HG03439 (cell line): ENCODE measurements at regions not wholly inside any gene's neighbourhood (a gene's known extent, or its start where the extent isn't known, plus 50 kb on each side); places are given as distances from the start of the nearest gene placed in this dataset.

Source experiments
- ATAC-seq: cut with Tn5 transposase; IDR thresholded peaks from one replicate; pipeline ENCODE4 v1.9.1; 2021; ENCODE audit warnings: mild to moderate bottlenecking, moderate library complexity; ENCODE audit not compliant: unreplicated experiment

DNA sequence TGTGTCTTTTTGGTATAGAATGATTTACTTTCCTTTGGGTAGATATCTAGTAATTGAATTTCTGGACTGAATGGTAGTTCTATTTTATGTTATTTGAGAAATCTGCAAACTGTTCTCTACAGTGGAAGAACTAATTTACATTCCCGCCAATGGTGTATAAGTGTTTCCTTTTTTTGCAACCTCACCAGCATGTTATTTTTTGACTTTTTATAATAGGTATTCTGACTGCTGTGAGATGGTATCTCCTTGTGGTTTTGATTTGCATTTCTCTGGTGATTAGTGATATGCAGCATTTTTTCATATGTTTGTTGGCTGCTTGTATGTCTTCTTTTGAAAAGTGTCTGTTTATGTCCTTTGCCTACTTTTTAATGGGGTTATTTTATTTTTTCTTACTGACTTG is 607.2 kb downstream of the OTOL1 start:
- ATAC-seq, result no peak

DNA sequence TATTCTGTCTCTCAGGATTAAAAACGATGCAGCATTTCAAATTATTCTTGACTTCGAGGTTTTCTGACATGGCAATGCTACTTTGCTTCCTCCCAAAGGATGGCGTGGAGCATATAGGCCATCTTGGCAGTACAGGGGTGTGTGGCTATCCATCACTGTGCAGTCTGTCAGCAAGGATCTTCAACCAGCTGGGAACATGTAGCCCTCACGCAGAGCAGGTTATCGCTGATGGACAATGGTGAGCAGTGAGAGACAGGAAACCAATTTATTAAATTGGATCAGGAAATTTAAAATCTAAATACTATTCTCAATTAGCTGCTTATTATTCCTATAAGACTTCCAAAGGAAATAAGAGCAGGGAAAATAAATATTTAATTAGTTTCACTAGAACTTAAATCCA is 615.3 kb downstream of the OTOL1 start:
- ATAC-seq, result no peak

DNA sequence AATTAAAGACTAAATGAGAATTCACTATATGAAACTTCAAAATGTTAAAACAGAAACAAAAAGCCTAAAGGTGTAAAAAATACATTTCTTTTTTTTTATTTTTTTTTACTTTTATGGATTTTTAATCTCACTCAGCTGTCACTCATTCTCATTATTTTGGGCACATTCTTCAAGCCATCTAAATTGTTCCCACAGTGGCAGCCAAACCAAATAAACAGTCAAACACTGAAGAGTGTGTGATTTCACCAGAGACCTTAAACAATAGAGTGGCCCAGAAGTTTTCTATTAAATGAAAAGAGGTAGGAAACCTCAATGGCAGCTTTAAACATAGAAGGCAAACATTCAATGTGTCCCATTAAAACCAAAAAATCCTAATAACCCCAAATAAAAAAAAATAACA is 616.1 kb downstream of the OTOL1 start:
- no peak for ATAC-seq

DNA sequence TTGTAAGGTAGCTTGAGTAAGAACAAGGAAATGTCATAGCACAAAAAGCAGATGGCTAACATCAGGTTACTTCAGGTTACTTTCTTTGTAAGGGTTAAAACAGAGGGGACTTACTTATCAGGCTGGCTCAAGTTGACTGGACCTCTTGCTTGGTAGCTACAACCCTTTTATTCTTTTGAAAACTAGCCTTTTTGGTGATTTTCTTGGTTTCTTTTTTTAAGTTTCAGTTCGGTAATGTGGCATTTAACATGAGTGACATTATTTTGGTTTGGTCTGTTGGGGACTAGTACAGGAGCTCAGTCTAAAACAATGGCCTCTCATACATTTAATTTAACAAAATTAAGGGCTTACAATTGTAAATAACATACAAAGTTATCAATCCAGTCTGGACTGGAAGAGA is 621.4 kb downstream of the OTOL1 start:
- no peak for ATAC-seq

DNA sequence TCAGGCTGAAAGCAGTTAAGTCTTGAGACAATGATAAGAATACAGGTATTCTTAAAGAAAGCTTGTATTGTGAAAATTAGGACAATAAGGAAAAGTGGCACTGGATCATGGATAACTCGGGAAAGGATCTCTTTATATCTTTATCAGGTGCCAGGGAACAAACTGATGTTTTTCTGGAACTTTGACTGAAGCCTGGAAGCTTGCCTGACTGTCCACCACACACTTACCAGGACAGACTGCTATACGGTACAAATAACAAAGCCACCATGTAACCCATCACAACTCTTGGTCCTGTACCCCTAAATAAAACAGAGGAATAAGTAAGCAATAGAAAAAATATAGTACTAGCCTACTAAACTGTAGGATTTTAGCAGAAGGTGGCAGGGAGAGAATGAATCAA is 623.0 kb downstream of the OTOL1 start:
- ATAC-seq, result no peak

DNA sequence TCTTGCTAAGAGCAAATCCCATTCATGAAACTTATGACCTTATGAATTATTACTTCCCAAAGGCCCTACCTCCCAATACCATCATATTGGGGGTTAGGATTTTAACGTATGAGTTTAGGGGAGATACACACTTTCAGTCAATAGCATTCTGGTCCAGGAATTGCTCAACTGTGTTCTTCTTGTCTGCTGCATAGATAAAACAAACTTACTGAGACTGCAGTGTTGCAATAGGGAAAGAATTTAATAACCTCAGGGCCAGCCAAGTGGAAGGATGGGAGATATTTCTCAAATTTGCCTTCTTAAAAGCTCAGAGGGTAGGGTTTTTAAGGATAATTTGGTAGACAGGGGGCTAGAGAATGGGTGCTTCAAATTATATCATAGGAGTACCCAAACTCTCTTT is 625.8 kb downstream of the OTOL1 start:
- no peak for ATAC-seq

DNA sequence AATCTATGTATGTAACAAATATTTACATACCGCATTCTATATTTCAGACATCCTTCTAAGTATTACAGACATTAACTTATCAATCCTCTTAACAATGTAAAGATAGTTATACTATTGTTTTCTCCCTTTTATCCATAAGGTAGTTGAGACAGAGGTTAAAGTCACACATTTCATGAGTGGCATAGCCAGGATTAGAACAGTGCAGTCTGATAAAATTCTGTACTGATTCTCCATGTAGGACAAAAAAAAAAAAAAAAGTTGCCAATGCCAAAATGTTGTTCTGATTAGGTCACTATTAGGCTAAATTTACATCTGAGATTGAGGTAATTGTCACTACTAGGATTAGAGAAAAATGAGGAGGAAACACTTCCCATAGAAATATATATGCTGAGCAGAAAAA is 629.2 kb downstream of the OTOL1 start:
- no peak for ATAC-seq

DNA sequence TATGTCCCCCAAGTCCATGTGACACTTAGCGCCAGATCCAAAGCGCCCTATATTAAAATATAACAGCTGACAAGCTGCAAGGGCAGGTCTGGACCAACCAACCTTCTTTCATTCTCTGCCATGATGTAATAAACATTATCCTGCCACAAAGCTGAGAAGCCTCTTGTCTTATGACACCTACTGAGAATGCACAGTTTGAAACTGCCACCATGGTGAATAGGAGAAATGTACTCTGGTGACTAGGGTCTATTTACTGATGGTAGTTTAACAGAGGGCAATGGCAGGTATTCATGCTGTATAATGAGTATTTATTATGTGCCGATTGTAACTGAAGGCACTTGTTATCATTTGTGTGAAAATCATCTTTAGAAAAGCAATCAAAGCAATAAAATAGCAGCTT is 634.0 kb downstream of the OTOL1 start:
- no peak for ATAC-seq

DNA sequence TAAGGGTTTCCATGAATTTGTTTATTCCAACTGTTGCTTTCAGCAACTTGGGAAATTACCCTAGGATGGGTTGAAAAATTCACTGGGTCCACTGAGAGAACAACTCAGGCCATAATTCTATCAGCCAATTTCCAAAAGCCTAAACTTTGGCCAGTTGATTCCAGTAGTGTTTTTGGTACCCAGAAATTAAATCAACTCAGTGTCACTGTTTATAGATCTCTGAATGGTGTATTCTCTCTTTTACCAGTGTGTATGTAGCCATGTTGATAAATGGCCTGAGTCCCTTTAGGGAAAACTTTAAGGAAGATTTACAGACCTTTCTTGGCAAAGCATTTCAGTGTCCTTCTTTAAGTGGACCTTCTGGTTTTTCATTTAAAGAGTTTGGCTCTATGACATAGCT is 636.4 kb downstream of the OTOL1 start:
- ATAC-seq, result no peak

DNA sequence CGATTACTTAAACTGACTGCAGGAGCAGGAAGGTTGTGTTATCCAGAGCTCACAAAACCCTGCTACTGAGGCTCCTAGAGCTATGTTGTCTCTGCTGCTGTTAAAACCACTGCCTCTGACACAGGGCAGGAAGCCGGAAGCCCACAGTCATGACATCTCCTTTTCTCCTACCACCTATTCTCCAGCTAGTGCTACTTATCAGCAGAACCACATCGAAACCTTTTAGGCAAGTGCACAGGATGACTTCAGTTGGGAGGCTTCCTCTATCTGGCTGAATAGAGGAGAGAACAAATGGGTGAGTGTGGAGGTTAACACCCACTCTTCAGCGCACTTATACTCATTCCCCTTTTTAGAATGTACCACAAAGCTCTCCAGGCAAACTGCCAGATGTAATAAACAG is 638.0 kb downstream of the OTOL1 start:
- ATAC-seq, result no peak

DNA sequence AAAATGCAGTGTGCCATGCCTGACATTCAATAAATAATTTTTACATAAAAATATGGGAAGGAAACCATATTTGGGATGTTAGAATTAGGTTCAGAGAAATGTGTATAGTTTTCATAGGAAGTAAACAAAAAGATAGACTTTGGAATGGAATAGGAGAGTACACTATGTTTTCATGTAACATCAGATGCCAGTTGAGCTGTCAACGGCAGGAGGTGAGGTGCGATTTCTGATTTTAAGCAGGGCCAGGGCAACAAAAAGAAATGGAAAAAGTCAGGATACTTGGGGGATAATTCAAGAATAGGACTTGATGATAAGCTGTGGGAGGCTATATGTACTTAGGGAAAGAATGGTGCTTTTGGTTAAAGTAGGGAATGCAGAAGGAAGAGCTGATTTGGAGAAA is 639.5 kb downstream of the OTOL1 start:
- no peak for ATAC-seq

DNA sequence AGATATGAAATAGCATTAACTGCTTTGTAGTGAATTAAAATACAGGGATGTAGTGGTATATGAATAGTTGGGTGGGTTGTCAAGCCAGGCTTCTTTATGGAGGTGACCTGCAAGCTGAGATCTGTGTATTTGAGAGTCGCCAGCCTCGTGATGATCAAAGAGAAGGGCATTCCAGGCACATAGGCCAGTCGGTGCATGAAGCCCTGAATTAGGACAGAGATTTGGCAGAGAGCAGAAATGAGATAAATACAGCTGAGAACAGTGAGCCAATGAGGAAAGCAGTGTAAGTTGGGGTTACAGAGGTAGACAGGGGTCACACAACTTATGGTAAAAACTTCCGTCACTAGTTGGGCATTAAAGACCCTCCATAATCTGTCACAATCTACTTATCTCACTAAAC is 641.9 kb downstream of the OTOL1 start:
- ATAC-seq, result no peak

DNA sequence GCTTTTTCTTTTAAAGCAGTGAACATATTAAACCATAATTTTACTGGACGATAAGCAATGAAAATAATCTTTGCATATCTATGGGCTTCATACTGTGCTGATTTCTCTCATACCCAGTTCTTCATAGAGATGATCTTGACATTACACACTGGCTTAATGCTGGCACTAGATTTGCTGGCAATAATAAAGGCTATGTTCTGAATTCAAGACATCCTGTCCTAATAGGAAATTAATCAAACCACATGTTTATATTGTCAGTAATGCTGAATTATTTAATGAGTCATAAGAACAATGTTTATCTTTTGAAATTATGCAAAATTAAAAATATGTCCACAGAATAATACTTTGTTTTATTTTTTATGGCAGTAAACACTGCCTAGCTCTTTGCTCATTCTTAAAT is 643.2 kb downstream of the OTOL1 start:
- no peak for ATAC-seq

DNA sequence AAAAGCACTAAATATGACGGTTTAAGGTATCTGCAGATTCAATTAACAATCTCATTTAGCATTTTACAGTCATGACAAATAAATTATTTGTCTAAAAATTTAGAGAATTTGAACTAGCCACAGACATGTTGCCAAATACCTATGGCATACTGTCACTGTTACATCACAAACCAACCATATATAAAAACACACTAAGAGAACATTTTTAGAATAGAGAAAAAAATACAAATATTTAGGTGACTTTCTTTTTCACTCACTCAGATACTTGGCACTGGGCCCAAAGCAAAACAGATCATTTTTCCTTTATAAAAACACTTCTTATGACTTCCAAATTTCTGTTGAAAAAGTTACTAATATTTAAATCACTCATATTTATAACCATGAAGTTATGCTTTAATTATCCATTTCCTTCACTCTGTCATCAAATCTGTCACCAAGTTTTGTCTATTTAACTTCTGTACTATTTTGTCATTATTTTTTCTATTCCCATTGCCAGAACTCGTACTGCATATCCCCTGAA is 644.7 kb downstream of the OTOL1 start:
- ATAC-seq, result no peak

DNA sequence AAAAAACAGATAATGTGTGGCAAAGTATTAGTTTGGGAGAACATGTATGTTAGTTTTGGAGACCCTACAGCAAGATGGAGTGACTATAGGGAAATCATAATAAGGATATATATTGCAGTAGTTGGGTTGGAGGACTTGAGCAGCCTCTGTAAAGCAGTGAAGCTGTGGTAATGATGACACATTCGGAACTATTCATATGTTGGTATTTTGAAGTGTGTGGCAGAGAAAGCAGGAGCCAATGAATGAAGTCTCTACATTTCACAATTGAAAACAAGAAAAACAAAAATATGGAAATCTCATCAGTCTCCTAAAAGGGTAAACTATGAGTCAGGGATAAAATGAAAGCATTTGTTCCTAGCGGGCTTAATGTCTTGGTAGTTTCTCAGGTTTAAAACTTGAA is 645.9 kb downstream of the OTOL1 start:
- no peak for ATAC-seq

DNA sequence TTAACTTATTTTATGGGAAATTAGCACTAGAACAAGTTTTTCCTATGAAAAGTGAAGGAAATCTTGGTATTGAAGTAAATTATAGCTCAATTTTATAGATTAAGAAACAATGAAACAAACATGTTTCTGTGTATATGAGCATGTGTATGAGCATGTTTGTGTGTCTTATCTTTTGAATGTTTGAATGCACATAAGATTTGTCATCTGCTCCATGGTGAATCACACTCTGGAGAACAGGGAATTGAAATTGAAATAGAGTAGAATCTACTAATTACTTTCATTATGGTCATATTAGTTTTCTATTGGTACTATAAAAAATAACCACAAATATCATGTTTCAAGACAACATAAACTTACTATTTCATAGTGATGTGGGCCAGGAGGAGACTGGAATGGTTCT is 646.6 kb downstream of the OTOL1 start:
- no peak for ATAC-seq

DNA sequence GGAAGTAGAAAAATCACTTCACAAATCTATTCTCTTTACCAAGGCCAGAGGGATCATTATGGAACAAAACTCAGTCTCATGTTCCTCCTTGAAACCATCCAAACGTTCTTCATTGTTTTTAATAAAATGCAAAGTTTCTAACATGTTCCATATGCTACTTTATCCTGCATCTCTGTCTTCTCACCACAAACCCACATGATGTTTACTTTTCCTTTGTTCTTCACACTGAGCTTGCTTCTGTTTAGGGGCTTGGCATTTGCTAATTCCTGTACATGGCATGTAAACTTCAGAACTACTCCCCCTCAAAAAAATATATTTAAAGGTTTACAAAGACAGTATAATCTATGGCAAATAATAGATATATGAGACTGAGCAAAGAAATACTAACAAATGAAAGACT is 651.4 kb downstream of the OTOL1 start:
- ATAC-seq, result no peak

DNA sequence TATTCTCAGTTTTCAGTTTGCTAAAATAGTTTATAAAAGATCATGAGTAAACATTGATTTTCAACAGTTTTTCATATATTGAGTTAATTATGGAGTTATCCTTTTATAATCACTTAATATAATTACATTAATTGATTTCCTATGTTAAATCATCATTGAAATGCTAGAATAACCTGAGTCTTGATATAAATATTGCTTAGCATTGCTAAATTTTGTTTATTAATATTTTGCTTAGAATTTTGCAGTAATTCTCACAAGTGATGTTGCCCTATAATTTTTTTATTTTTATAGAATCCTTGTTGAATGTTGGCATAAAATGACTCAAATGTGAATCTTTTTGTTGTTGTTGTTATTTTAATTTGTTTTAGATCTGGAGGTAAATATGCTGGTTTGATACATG is 654.2 kb downstream of the OTOL1 start:
- ATAC-seq, result no peak

DNA sequence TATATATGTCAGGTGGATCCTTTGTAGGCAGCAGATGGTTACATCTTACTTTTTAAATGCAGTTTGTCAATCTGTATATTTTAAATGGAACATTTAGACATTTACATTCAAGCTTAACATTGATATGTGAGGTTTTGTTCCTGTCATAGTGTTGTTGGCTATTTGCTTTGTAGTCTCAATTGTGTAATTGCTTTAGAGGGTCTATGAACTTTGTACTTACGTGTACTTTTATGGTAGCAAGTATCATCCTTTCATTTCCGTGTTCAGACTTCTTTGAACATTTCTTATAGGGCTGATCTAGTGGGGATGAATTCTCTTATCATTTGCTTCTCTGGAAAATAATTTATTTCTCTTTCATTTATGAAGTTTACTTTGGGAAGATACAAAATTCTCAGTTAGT is 656.0 kb downstream of the OTOL1 start:
- ATAC-seq, result no peak

DNA sequence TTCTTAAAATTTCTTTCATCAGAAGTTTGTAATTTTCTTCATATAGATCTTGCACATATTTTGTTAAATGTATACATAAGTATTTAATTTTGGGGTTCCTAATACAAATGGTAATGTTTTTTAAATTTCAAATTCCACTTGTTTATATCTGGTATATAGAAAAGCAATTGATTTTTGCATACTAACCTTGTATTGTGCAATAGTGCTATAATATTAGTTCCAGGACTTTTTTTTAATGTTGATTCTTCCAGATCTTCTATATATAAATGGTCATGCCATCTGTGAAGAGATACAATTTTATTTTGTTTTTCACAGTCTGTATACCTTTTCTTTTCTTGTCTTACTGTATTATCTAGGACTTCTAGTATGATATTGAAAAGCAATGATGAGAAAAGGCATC is 665.0 kb downstream of the OTOL1 start:
- no peak for ATAC-seq

DNA sequence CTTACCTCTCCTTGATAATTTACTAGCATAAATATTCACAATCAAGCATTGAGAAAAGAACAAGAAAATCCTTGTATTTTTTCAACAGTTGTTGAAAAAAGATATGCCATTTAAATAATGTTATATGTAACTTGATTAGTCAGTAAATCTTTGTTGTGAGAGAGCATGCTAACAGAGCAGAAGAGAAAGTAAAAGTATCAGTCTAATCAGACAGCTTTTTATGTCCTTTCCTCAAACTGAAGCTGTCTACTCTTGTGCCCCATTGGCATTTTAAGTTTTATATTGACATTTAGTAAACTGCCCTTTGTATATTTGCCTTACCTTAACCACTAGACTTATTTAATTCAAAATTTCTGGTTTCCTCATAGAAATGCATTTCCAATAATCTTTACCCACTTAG is 668.7 kb downstream of the OTOL1 start:
- no peak for ATAC-seq

DNA sequence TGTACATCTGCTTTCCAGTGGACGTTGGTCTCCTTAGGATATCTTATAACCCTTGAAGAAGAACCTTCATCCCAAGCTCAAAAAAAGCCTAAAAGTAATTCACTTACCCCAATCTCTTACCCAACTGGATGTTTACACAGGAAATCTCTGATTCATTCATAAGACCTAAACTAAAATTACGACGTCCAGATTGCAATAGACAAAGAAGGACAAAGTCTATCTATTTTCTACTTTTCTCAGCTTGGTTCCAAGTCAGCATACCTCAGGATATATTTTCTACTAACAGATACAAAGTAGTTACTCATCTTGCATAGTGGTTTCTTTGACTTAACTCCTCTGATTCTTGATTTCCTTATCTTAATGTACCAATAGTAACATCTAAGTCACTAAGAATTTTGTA is 669.9 kb downstream of the OTOL1 start:
- no peak for ATAC-seq

DNA sequence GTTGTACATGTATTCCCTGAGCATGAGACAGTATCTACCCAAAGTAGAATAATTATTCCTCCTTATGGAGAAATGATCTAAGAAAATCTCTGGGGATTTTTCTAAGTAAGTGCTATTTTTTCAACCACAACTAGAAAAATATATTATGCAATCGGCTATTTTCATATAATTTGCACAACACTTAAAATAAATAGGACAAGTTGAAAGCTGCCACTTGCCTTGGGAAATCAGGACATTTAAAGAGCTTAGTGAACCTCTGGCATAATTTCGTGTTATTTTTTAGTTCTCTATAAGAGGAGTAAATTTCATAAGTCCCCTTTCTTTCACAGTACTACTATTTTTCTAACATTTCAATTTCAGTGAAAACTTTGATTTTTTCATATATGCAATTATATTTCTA is 672.1 kb downstream of the OTOL1 start:
- no peak for ATAC-seq

DNA sequence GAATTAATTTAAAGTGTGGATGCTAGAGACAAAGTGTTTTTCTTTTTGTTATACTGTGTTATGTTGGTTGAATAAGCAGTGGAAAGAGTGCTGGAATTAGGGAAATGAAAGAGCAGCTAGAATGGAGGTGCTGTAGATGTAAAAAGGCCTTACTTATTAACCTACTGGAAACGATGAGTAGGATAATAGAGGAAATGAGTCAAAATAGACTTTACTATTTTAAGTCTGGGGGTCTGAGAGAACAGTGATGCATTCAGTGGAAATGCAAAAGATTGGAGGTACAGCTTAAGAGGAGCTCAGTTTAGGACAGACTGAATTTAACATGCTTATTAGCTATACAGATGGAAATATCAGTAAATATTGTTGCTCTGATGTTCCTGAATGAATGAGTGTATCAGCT is 674.0 kb downstream of the OTOL1 start:
- no peak for ATAC-seq
